Brain microvascular endothelial cell (primary cell): ENCODE measurements at regions not wholly inside any gene's neighbourhood (a gene's known extent, or its start where the extent isn't known, plus 50 kb on each side); places are given as distances from the start of the nearest gene placed in this dataset.

Experiments
- DNase-seq: peaks from one replicate; pipeline ENCODE4 v3.0.0-alpha.2; 2020
- H3K27ac ChIP-seq: fragments of 250-450 bp; sonication (Bioruptor Pico); 2 replicates; pipeline ENCODE4 v1.5.1; 2020; ENCODE audit warnings: mild to moderate bottlenecking, moderate library complexity
- H3K27me3 ChIP-seq: fragments of 250-450 bp; sonication (Bioruptor Pico); replicated peaks from 2 replicates; pipeline ENCODE4 v1.5.1; 2020; ENCODE audit warnings: mild to moderate bottlenecking
- H3K36me3 ChIP-seq: fragments of 250-450 bp; sonication (Bioruptor Pico); replicated peaks from 2 replicates; pipeline ENCODE4 v1.5.1; 2020; ENCODE audit warnings: mild to moderate bottlenecking
- H3K4me3 ChIP-seq: 2 replicates; pipeline ENCODE4 v1.5.1; 2011; ENCODE audit warnings: low read depth, mild to moderate bottlenecking, control low read depth, low read length, moderate library complexity
- CTCF ChIP-seq: IDR thresholded peaks from 2 replicates; pipeline ENCODE4 v1.5.1; 2011; ENCODE audit warnings: low read depth, mild to moderate bottlenecking, moderate library complexity, low read length, control low read depth, inconsistent platforms; ENCODE audit errors: missing control alignments
- in situ Hi-C: cut with HindIII; loops from 2 replicates; pipeline ENCODE4 v1.10.0; 2017; ENCODE audit warnings: low sequenced_read_pairs, low pct_ligation_motif_present

- DNase-seq, result no peak
- TF ChIP-seq CTCF, result no peak
- Histone ChIP-seq H3K4me3 (no peak overlapping the region), H3K27me3 (no peaks in the 10 kb centered on the region), H3K27ac (no peak overlapping the region), H3K36me3 (no peaks in the 10 kb centered on the region)
- in situ Hi-C loops, result no loop called here
Measured at GRCh38 chr20:56859039-56859800, 230.1 kb downstream of the TFAP2C start.

GRCh38 chr20:56859801-56860261 is 230.7 kb downstream of the TFAP2C start:
- no peak overlapping the region for H3K27ac ChIP-seq
- TF ChIP-seq CTCF, result no peak
- H3K36me3 ChIP-seq, result no peaks in the 10 kb centered on the region
- DNase-seq, result no peak
- in situ Hi-C loops, result no loop called here
- no peak overlapping the region for H3K4me3 ChIP-seq
- no peaks in the 10 kb centered on the region for H3K27me3 ChIP-seq

GRCh38 chr20:56860413-56860812 is 231.3 kb downstream of the TFAP2C start:
- no peak for TF ChIP-seq CTCF
- no peak for DNase-seq
- in situ Hi-C loops, result no loop called here
- H3K4me3 ChIP-seq, result no peak overlapping the region
- H3K36me3 ChIP-seq, result no peaks in the 10 kb centered on the region
- H3K27me3 ChIP-seq, result no peaks in the 10 kb centered on the region
- no peak overlapping the region for H3K27ac ChIP-seq

- no peaks in the 10 kb centered on the region for H3K36me3 ChIP-seq
- in situ Hi-C loops, result no loop called here
- no peak overlapping the region for H3K27ac ChIP-seq
- no peak overlapping the region for H3K4me3 ChIP-seq
- no peak for DNase-seq
- no peak for TF ChIP-seq CTCF
- no peaks in the 10 kb centered on the region for H3K27me3 ChIP-seq
Measured at GRCh38 chr20:56861590-56861989, 232.5 kb downstream of the TFAP2C start.

- H3K36me3 ChIP-seq, result no peaks in the 10 kb centered on the region
- H3K27me3 ChIP-seq, result no peaks in the 10 kb centered on the region
- TF ChIP-seq CTCF, result no peak
- H3K27ac ChIP-seq, result no peak overlapping the region
- in situ Hi-C loops, result no loop called here
- H3K4me3 ChIP-seq, result no peak overlapping the region
- no peak for DNase-seq
Measured at GRCh38 chr20:56865055-56865454, 235.9 kb downstream of the TFAP2C start.

- DNase-seq, result no peak
- TF ChIP-seq CTCF, result no peak
- in situ Hi-C loops, result no loop called here
Measured at GRCh38 chr20:56867128-56867527, 238.0 kb downstream of the TFAP2C start.

More at GRCh38 chr20:56867128-56867527, 238.0 kb downstream of the TFAP2C start:
- Histone ChIP-seq H3K4me3 (no peak overlapping the region), H3K27me3 (no peaks in the 10 kb centered on the region), H3K36me3 (no peaks in the 10 kb centered on the region), H3K27ac (no peak overlapping the region)
